ENCODE measurements at regions not wholly inside any gene's neighbourhood (a gene's known extent, or its start where the extent isn't known, plus 50 kb on each side); places are given as distances from the start of the nearest gene placed in this dataset.

- TF ChIP-seq EP300 (IDR thresholded peaks at IDR 0.05) (no peak), POLR2A (IDR thresholded peaks at IDR 0.05) (no peak), POLR2AphosphoS5 (IDR thresholded peaks at IDR 0.05) (no peak)
- H3K4me3 ChIP-seq = no peak overlapping the region
- H3K27me3 ChIP-seq = peaks cover 0 to 16% (median 12%) of the 10 kb centered on the region in 3 donors
- peak overlapping the region in 2 of 5 donors; percentile 20 to 49 for H3K27ac ChIP-seq
- H3K4me1 ChIP-seq = peaks cover 0 to 22% (median 7%) of the 10 kb centered on the region in 4 donors
- peaks cover 0 to 1% (median under 1%) of the 10 kb centered on the region in 4 donors for H3K9me3 ChIP-seq
- intact Hi-C loops (cut with DNase I; ENCODE audit: low total_unique reads) = no loop called here
- no peak for DNase-seq
- 75 to 90% (median 87%) methylated on average over 12 of the region's 12 CpGs for WGBS, 5 donors
- H3K36me3 ChIP-seq = no peaks in the 10 kb centered on the region
These were observed 224.0 kb downstream of the MN1 start for GRCh38 chr22:27577574-27577969.

GRCh38 chr22:27578937-27579617, 222.5 kb downstream of the MN1 start:
- no peak overlapping the region for H3K27ac ChIP-seq
- TF ChIP-seq POLR2AphosphoS5 (IDR thresholded peaks at IDR 0.05) = no peak
- TF ChIP-seq CTCF (IDR thresholded peaks at IDR 0.05) = no peak
- TF ChIP-seq EP300 (IDR thresholded peaks at IDR 0.05) = no peak
- no peak for TF ChIP-seq POLR2A (IDR thresholded peaks at IDR 0.05)
- no peak for DNase-seq
- H3K4me3 ChIP-seq = no peak overlapping the region
- H3K27me3 ChIP-seq = peaks cover 0 to 3% (median 0%) of the 10 kb centered on the region in 3 donors
- no peaks in the 10 kb centered on the region for H3K9me3 ChIP-seq
- no peaks in the 10 kb centered on the region for H3K36me3 ChIP-seq
- peaks cover 0 to 17% (median 5%) of the 10 kb centered on the region in 4 donors for H3K4me1 ChIP-seq
- intact Hi-C loops (cut with DNase I; ENCODE audit: low total_unique reads) = no loop called here
- 65 to 74% (median 67%) methylated on average over 6 of the region's 6 CpGs for WGBS, 5 donors

GRCh38 chr22:27580311-27580897, 221.2 kb downstream of the MN1 start:
- TF ChIP-seq EP300 (IDR thresholded peaks at IDR 0.05) (no peak), POLR2AphosphoS5 (IDR thresholded peaks at IDR 0.05) (no peak), POLR2A (IDR thresholded peaks at IDR 0.05) (no peak), CTCF (IDR thresholded peaks at IDR 0.05) (no peak)
- no peaks in the 10 kb centered on the region for H3K27me3 ChIP-seq
- 68 to 88% (median 77%) methylated on average over 8 to 13 of the region's 13 CpGs for WGBS, 5 donors
- no peaks in the 10 kb centered on the region for H3K36me3 ChIP-seq
- peaks cover 0 to 17% (median 5%) of the 10 kb centered on the region in 4 donors for H3K4me1 ChIP-seq
- no peaks in the 10 kb centered on the region for H3K9me3 ChIP-seq
- DNase-seq = no peak
- intact Hi-C loops (cut with DNase I; ENCODE audit: low total_unique reads) = no loop called here
- no peak overlapping the region for H3K27ac ChIP-seq
- no peak overlapping the region for H3K4me3 ChIP-seq

GRCh38 chr22:27581236-27581635, 220.3 kb downstream of the MN1 start:
- Histone ChIP-seq H3K27ac (peak overlapping the region in 1 of 5 donors; percentile 61), H3K36me3 (no peaks in the 10 kb centered on the region), H3K27me3 (no peaks in the 10 kb centered on the region), H3K9me3 (no peaks in the 10 kb centered on the region), H3K4me3 (no peak overlapping the region), H3K4me1 (peaks cover 0 to 17% (median 5%) of the 10 kb centered on the region in 4 donors)
- no peak for DNase-seq
- TF ChIP-seq EP300 (IDR thresholded peaks at IDR 0.05) (no peak), POLR2AphosphoS5 (IDR thresholded peaks at IDR 0.05) (no peak), CTCF (IDR thresholded peaks at IDR 0.05) (no peak), POLR2A (IDR thresholded peaks at IDR 0.05) (no peak)
- intact Hi-C loops (cut with DNase I; ENCODE audit: low total_unique reads) = no loop called here
- WGBS, 5 donors = 78 to 84% (median 79%) methylated on average over 7 to 8 of the region's 8 CpGs

GRCh38 chr22:27581688-27582087, 219.9 kb downstream of the MN1 start:
- DNase-seq = peak; percentile 32 to 94
- Histone ChIP-seq H3K4me3 (no peak overlapping the region), H3K4me1 (peaks cover 0 to 17% (median 5%) of the 10 kb centered on the region in 4 donors), H3K27me3 (no peaks in the 10 kb centered on the region), H3K9me3 (no peaks in the 10 kb centered on the region), H3K36me3 (no peaks in the 10 kb centered on the region), H3K27ac (peak overlapping the region in 2 of 5 donors; percentile 41 to 61)
- 56 to 79% (median 75%) methylated on average over 6 to 8 of the region's 8 CpGs for WGBS, 5 donors
- intact Hi-C loops (cut with DNase I; ENCODE audit: low total_unique reads) = no loop called here
- TF ChIP-seq POLR2A (IDR thresholded peaks at IDR 0.05) (no peak), EP300 (IDR thresholded peaks at IDR 0.05) (no peak), CTCF (IDR thresholded peaks at IDR 0.05) (no peak), POLR2AphosphoS5 (IDR thresholded peaks at IDR 0.05) (peak in 2 of 3 donors; percentile 58 to 76)

Data from stomach (tissue), 8 donors.